Stimulated activated CD4-positive, alpha-beta T cell treated with anti-CD3 and anti-CD28 coated beads, Interleukin-2, amount 100 ng/mL, for 24 hours (primary cell): ENCODE measurements at regions not wholly inside any gene's neighbourhood (a gene's known extent, or its start where the extent isn't known, plus 50 kb on each side); places are given as distances from the start of the nearest gene placed in this dataset.

Experiments
- DNase-seq, 2 donors: peaks; one replicate each; pipeline ENCODE4 v3.0.0-alpha.2; 2020

GRCh38 chr2:45273412-45274249 lies 264.4 kb upstream of the SIX2 start:
- no peak for DNase-seq

- DNase-seq = no peak
Observed at GRCh38 chr2:45272549-45273265, 263.5 kb upstream of the SIX2 start.

- DNase-seq = no peak
Observed at GRCh38 chr2:45269149-45269793, 260.0 kb upstream of the SIX2 start.

GRCh38 chr2:45268631-45269030 lies 259.4 kb upstream of the SIX2 start:
- DNase-seq = no peak

- no peak for DNase-seq
Observed at GRCh38 chr2:45267062-45267792, 258.0 kb upstream of the SIX2 start.

GRCh38 chr2:45265336-45265735 lies 256.1 kb upstream of the SIX2 start:
- DNase-seq = no peak

- no peak for DNase-seq
Observed at GRCh38 chr2:45264227-45265225, 255.3 kb upstream of the SIX2 start.

- DNase-seq = no peak
Observed at GRCh38 chr2:45263147-45263546, 253.9 kb upstream of the SIX2 start.

- DNase-seq = no peak
Observed at GRCh38 chr2:45261746-45262145, 252.5 kb upstream of the SIX2 start.

- DNase-seq = no peak
Observed at GRCh38 chr2:45260946-45261345, 251.7 kb upstream of the SIX2 start.

GRCh38 chr2:45259547-45260160 lies 250.4 kb upstream of the SIX2 start:
- no peak for DNase-seq

GRCh38 chr2:45259138-45259537 lies 249.9 kb upstream of the SIX2 start:
- DNase-seq = no peak

GRCh38 chr2:45258311-45258710 lies 249.1 kb upstream of the SIX2 start:
- DNase-seq = no peak

GRCh38 chr2:45257820-45258219 lies 248.6 kb upstream of the SIX2 start:
- DNase-seq = no peak

GRCh38 chr2:45256867-45257641 lies 247.8 kb upstream of the SIX2 start:
- no peak for DNase-seq

- DNase-seq = no peak
Observed at GRCh38 chr2:45256173-45256866, 247.1 kb upstream of the SIX2 start.

- no peak for DNase-seq
Observed at GRCh38 chr2:45255563-45255962, 246.3 kb upstream of the SIX2 start.

GRCh38 chr2:45254025-45254424 lies 244.8 kb upstream of the SIX2 start:
- DNase-seq = no peak

- DNase-seq = no peak
Observed at GRCh38 chr2:45253151-45253550, 243.9 kb upstream of the SIX2 start.

- DNase-seq = no peak
Observed at GRCh38 chr2:45250176-45250575, 240.9 kb upstream of the SIX2 start.
